ENCODE measurements at regions not wholly inside any gene's neighbourhood (a gene's known extent, or its start where the extent isn't known, plus 50 kb on each side); places are given as distances from the start of the nearest gene placed in this dataset.

DNA sequence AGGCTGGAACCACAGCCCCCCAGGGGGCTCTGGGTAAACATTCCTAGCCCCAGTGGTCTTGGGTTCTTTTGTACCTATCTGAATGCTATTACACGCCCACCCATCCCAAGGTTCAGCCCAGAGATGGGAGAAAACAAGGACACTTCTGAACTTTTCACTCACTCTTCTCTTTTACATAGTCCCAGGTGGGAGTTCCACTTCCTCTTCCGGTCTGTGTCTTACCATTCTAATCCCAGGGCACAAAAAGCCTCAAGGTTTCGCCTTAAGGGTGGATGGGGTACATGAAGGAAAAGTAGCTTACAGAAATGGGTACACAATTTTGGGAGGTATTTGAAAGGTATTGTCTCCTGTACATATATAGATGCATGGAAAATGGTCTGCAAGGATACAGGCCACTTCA is 79.0 kb downstream of the TMEM30B start:
- TF ChIP-seq, protein P1, sequence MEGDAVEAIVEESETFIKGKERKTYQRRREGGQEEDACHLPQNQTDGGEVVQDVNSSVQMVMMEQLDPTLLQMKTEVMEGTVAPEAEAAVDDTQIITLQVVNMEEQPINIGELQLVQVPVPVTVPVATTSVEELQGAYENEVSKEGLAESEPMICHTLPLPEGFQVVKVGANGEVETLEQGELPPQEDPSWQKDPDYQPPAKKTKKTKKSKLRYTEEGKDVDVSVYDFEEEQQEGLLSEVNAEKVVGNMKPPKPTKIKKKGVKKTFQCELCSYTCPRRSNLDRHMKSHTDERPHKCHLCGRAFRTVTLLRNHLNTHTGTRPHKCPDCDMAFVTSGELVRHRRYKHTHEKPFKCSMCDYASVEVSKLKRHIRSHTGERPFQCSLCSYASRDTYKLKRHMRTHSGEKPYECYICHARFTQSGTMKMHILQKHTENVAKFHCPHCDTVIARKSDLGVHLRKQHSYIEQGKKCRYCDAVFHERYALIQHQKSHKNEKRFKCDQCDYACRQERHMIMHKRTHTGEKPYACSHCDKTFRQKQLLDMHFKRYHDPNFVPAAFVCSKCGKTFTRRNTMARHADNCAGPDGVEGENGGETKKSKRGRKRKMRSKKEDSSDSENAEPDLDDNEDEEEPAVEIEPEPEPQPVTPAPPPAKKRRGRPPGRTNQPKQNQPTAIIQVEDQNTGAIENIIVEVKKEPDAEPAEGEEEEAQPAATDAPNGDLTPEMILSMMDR (IDR thresholded peaks at IDR 0.05): no peak
- TF ChIP-seq POLR2A (IDR thresholded peaks at IDR 0.05): no peak
- H3K4me3 ChIP-seq: no peak overlapping the region
- DNase-seq: no peak
- H3K27ac ChIP-seq: no peak overlapping the region
- H3K36me3 ChIP-seq (replicated peaks in 1 of 2): no peaks in the 10 kb centered on the region
- intact Hi-C loops (cut with DNase I): no loop called here
- H3K9me3 ChIP-seq (replicated peaks in 1 of 3): no peaks in the 10 kb centered on the region
- no peaks in the 10 kb centered on the region for H3K4me1 ChIP-seq (replicated peaks in 1 of 2)
- 61 to 83% (median 73%) methylated on average over 3 of the region's 3 CpGs for WGBS, 4 donors
- peaks cover 6% of the 10 kb centered on the region for H3K27me3 ChIP-seq

DNA sequence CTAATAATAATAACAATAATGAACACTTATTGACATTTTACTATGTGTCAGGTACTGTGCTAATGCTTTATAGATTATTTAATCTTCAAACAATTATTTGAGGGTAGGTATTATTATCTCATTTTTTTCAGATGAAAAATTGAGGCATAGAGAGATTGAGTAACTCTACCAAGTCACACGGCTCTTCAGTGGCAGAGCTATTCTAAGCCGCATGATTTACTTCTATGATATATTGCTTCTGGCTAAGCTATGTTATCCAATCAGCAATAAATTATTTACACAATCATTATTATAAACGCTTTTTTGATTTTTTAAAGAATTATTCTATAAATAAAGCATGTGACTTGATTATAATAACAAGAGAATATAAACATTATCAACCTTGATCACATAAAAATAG is 80.0 kb downstream of the TMEM30B start:
- no peak overlapping the region for H3K27ac ChIP-seq
- TF ChIP-seq POLR2A (IDR thresholded peaks at IDR 0.05): no peak
- TF ChIP-seq, protein P1 (IDR thresholded peaks at IDR 0.05): no peak
- H3K4me3 ChIP-seq: no peak overlapping the region
- intact Hi-C loops (cut with DNase I): no loop called here
- H3K4me1 ChIP-seq (replicated peaks in 1 of 2): no peaks in the 10 kb centered on the region
- no peaks in the 10 kb centered on the region for H3K9me3 ChIP-seq (replicated peaks in 1 of 3)
- H3K27me3 ChIP-seq: peaks cover 6% of the 10 kb centered on the region
- H3K36me3 ChIP-seq (replicated peaks in 1 of 2): no peaks in the 10 kb centered on the region
- WGBS, 4 donors: 35 to 45% (median 36%) methylated on average over 3 of the region's 3 CpGs
- no peak for DNase-seq

DNA sequence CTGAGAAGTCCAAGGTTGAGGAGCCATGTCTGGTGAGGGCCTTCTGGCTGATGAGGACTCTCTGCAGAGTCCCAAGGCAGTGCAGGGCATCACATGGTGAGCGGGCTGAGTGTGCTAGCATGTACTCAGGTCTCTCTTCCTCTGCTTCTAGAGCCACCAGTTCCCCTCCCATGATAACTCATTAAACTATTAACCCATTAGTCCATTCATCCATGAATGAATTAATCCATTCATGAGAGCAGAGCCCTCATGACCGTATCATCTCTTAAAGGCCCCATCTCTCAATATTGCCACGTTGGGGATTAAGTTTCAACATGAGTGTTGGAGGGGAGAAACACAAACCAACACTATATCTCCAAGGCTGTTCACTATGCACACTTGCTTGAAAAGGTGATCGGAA is 83.7 kb downstream of the TMEM30B start:
- intact Hi-C loops (cut with DNase I): loop anchor here in 1 of 2 donors (10.0 kb wide), 1 partner anchor 153 kb away; no protein-coding TSS in a partner anchor
- no peaks in the 10 kb centered on the region for H3K9me3 ChIP-seq (replicated peaks in 1 of 3)
- H3K36me3 ChIP-seq (replicated peaks in 1 of 2): no peaks in the 10 kb centered on the region
- 71 to 84% (median 82%) methylated on average over 4 of the region's 4 CpGs for WGBS, 4 donors
- H3K27me3 ChIP-seq: peaks cover 6% of the 10 kb centered on the region
- H3K27ac ChIP-seq: no peak overlapping the region
- no peaks in the 10 kb centered on the region for H3K4me1 ChIP-seq (replicated peaks in 1 of 2)
- TF ChIP-seq, protein P1 (IDR thresholded peaks at IDR 0.05): no peak
- no peak for TF ChIP-seq POLR2A (IDR thresholded peaks at IDR 0.05)
- DNase-seq: no peak
- no peak overlapping the region for H3K4me3 ChIP-seq

DNA sequence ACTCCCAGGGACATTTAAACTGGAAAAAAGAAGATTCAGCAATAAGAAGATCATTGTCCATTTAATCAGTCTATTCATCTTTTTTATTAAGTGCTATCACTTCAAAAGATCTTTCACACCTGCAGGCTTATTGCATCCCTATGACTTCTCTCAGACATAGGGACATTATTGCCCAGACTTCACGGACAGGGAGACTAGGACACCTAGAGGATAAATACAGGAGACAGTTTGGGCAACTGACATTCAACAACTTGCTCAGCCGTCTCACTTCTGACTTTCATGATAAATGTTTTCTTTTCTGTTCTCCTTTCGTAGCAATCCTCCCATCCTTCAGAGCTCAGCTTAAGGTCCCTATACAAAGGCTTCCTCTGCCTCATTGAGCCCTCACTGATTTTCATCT is 84.3 kb downstream of the TMEM30B start:
- no peaks in the 10 kb centered on the region for H3K9me3 ChIP-seq (replicated peaks in 1 of 3)
- TF ChIP-seq POLR2A (IDR thresholded peaks at IDR 0.05): no peak
- TF ChIP-seq, protein P1 (IDR thresholded peaks at IDR 0.05): no peak
- 37 to 68% (median 42%) methylated on average over 3 of the region's 3 CpGs for WGBS, 4 donors
- H3K4me1 ChIP-seq (replicated peaks in 1 of 2): no peaks in the 10 kb centered on the region
- no peak overlapping the region for H3K4me3 ChIP-seq
- no peaks in the 10 kb centered on the region for H3K36me3 ChIP-seq (replicated peaks in 1 of 2)
- DNase-seq: no peak
- H3K27me3 ChIP-seq: peaks cover 6% of the 10 kb centered on the region
- intact Hi-C loops (cut with DNase I): loop anchor here in 1 of 2 donors (10.0 kb wide), 1 partner anchor 152 kb away; no protein-coding TSS in a partner anchor
- H3K27ac ChIP-seq: no peak overlapping the region
